Sciatic nerve (tissue), 2 donors: ENCODE measurements at regions not wholly inside any gene's neighbourhood (a gene's known extent, or its start where the extent isn't known, plus 50 kb on each side); places are given as distances from the start of the nearest gene placed in this dataset.
"Not testable (repeated sequence)": the region's sequence is repeated elsewhere in the genome, so short reads cannot be mapped to it uniquely, and the experiment has no call there.

Experiments used
- ATAC-seq: fragments of 200-7000 bp; cut with Tn5 transposase; one replicate; pipeline ENCODE4 v1.9.1; 2020; ENCODE audit warnings: mild to moderate bottlenecking, moderate library complexity
- DNase-seq: peaks from one replicate; pipeline ENCODE4 v3.0.0-alpha.2; 2020; ENCODE audit warnings: low spot score
- intact Hi-C: fragments of 100-400 bp; cut with DNase I; formaldehyde crosslinking; loops from one replicate; pipeline ENCODE4 v1.14.2; 2022
- donor health status: DM: no; HTN: no; CAD: no.
- donor health status: DM: no; HTN: no; CAD: no.

- ATAC-seq (peak; percentile 75), DNase-seq (no peak)
- intact Hi-C loops: no loop called here
These were observed 676.7 kb upstream of the SPRY2 start for GRCh38 chr13:81017513-81018152.

- DNase-seq (no peak), ATAC-seq (no peak)
- intact Hi-C loops: no loop called here
These were observed 671.1 kb upstream of the SPRY2 start for GRCh38 chr13:81012031-81012430.

DNA sequence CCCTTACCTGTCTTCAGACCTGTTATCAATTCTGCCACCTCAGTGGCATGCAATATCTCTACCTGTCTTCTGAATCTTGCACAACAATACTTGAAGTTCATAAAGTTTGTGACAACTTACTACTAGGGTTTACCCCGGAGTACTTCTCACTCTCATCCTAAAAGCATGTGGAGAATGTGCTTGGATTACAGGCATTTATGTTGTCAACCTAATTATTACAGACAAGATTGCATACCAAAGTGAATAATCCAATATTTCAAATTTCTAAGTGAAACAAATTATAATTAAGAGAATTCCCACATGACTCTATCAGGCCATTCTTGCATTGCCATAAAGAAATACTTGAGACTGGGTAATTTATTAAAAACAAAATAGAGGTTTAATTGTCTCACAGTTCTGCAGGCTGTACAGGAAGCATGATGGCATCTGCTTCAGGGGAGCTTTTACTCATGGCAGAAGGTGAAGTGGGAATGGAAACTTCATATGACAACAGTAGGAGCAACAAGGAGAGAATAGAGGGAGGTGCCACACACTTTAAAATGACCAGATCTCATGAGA is 661.0 kb upstream of the SPRY2 start:
- intact Hi-C loops: no loop called here
- ATAC-seq (no peak), DNase-seq (no peak)

DNA sequence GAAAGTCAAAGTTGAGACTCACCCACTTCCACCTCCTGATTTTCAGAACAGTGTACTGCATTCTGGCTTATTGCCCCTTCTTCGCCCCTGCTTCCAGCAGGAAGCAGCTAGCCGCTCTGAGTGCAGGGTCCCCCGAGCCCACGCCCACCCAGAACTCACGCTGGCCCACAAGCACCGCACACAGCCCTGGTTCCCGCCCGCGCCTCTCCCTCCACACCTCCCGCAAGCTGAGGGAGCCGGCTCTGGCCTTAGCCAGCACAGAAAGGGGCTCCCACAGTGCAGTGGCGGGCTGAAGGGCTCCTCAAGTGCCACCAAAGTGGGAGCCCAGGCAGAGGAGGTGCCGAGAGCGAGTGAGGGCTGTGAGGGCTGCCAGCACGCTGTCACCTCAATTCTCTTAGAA is 657.7 kb upstream of the SPRY2 start:
- ATAC-seq, DNase-seq, intact Hi-C loops: not testable (repeated sequence)

- intact Hi-C loops: no loop called here
- ATAC-seq: no peak
- DNase-seq: no peak
These were observed 648.8 kb upstream of the SPRY2 start for GRCh38 chr13:80989747-80990146.

GRCh38 chr13:80989241-80989640 is 648.3 kb upstream of the SPRY2 start:
- intact Hi-C loops: no loop called here
- no peak for ATAC-seq
- DNase-seq: no peak

DNA sequence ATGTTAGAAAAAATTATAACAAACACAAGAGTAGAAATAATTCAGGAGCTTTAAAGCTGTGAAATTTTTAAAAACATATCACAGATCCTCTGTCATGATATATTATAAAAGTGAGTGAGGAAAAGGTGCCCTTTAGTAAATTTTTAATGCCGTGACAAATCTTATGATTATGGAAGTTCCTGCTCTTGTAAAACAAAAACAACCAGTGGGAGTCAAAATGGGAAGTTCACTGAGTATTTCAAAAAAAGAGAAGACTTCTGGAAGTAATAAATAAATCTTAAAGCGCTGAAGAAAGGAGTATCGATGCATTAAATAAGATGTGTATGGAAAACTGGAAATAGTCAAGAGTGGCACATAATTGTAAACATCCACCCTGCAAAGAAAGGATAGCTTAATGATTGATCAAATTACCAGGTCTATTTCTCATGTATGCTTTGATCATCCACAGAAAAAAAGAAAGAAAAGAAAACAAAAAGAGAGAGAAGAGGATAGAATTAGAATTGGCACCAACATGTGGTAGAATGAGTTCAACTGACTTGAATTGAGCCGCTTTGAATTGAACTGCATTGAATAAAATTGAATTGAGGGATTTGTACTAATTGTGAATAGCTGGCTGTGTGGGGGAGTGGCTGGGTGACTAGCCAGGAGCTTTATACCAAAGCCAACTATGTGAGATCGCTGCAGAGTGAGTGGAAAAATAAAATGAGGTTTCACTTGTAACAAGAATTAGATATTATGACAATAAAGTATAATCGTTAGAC is 647.6 kb upstream of the SPRY2 start:
- ATAC-seq (no peak), DNase-seq (no peak)
- intact Hi-C loops: no loop called here

GRCh38 chr13:80979035-80979641 is 638.2 kb upstream of the SPRY2 start:
- no peak for DNase-seq
- intact Hi-C loops: no loop called here
- peak; percentile 50 for ATAC-seq

GRCh38 chr13:80977168-80977567 is 636.2 kb upstream of the SPRY2 start:
- no peak for ATAC-seq

DNA sequence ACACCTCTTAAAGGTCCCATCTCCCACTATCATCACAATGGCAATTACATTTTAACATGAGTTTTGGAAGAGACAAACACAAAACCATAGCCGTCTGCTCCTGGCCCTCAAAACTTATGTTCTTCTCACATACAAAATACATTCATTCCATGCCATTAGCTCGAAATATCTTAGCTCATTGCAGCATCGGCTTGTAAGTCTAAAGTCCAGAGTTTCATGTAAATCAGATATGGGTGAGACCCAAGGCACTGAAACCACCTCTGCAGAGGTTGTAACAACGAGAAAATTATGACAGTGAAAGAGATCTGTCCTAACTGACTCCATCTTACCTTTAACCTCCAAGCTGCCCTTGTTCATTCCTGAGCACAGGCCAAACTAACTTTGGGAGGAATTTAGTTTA is 635.0 kb upstream of the SPRY2 start:
- DNase-seq (no peak), ATAC-seq (no peak)
- intact Hi-C loops: no loop called here

More at GRCh38 chr13:80977168-80977567, 636.2 kb upstream of the SPRY2 start:
- intact Hi-C loops: no loop called here
- DNase-seq: no peak

- intact Hi-C loops: no loop called here
- ATAC-seq: no peak
- no peak for DNase-seq
These were observed 632.8 kb upstream of the SPRY2 start for GRCh38 chr13:80973721-80974120.

GRCh38 chr13:80972857-80973478 is 632.0 kb upstream of the SPRY2 start:
- intact Hi-C loops: no loop called here
- ATAC-seq (no peak), DNase-seq (no peak)

DNA sequence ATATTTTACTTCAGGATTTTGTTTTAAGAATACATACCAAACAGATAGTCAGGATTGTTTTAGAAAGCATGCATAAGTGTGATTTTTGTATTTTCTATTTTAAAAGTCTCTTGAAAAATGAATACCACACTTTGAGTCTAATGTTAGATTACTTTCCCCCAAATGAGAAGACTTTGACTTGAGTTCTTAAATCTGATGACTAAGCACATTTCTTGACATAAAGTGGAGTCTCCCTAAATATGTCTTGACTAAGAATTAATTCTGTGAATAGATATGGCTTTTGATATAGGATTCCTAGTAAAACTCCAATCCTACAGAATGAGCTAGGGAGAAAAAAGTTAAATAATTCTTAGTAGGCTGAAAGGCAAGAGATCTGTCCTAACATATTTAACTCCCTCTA is 624.2 kb upstream of the SPRY2 start:
- no peak for DNase-seq
- intact Hi-C loops: no loop called here
- ATAC-seq: no peak

DNA sequence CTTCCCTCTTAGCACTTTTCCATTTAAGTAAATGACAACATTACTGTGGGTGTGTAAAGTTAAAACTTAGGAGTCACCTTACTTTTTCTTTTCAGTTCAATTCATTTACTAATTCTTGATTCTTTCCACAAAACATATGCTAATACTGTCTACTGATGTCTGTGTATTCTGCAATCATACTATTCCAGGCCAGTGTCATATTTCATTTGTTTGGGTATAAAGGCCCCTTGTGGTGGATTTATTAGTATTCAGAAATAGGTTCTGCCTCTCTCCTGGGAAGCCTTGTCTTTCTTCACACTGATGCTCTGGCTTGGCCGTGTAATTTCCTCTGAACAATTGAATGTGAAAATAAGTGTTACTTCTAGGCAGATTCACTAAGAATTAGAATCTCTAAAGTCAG is 621.9 kb upstream of the SPRY2 start:
- DNase-seq (no peak), ATAC-seq (peak; percentile 73)
- intact Hi-C loops: no loop called here

DNA sequence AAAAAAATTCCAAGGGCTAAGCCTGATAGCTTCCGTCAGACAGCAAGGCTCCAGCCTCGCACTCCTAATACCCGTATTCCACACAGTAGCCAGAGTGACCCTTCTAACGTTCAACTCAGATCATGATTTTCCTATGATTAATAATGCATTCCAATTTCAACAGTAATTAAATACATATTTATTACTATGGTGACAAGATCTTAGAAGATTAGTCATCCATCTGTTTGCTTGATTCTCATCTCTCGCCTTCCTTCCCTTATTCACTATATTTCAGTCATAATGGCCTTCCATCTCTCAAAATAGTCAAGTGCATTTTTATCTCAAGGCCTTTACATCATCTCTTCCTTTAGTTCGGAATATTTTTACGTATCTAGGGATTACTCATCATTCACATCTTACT is 621.2 kb upstream of the SPRY2 start:
- no peak for DNase-seq
- ATAC-seq: no peak
- intact Hi-C loops: no loop called here

- ATAC-seq (no peak), DNase-seq (no peak)
- intact Hi-C loops: no loop called here
These were observed 616.2 kb upstream of the SPRY2 start for GRCh38 chr13:80957019-80957655.

DNA sequence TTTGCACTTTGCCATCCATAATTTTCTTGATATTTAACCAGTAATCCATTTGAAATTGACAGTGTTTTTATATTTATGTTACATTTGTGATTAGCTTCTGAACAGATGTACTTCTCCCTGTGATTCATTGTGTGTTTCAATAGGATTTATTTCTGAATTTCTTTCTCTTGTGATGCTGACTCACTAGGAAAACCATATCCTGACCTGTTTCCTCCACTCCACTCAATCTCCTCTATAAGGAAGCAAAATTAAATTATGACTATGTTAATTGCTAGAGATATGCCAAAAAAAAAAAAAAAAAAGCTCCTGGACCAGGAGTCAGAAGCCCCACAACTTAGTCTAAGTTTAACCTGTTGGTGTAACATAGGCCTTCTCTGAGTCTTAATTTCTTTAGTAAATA is 614.6 kb upstream of the SPRY2 start:
- intact Hi-C loops: no loop called here
- DNase-seq: no peak
- no peak for ATAC-seq

GRCh38 chr13:80952158-80952557 is 611.2 kb upstream of the SPRY2 start:
- intact Hi-C loops: no loop called here
- DNase-seq: no peak
- ATAC-seq: no peak
